GM20000 (cell line): ENCODE measurements at regions not wholly inside any gene's neighbourhood (a gene's known extent, or its start where the extent isn't known, plus 50 kb on each side); places are given as distances from the start of the nearest gene placed in this dataset.

Source experiments
- DNase-seq: peaks from one replicate; pipeline ENCODE4 v3.0.0; 2012; ENCODE audit warnings: low spot score
- TF ChIP-seq, protein P1 (sequence below): IDR thresholded peaks from 2 replicates; pipeline ENCODE4 v1.5.1; 2012; ENCODE audit warnings: mild to moderate bottlenecking, control low read depth; ENCODE audit errors: extremely low read depth, missing control alignments

DNA sequence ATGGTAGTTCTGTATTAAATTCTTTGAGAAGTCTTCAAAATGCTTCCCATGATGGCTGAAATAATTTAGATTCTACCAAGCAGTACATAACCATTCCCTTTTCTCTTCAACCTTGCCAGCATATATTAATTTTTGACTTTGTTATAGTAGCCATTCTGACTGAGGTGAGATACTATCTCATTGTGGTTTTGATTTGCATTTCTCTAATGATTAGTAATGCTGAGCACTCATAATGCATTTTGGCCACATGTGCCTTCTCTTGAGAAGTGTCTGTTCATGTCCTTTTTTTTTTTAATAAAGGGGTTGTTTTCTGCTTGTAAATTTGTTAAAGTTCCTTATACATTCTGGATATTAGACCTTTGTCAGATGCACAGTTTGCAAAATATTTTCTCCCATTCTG is 173.9 kb downstream of the CALCRL start:
- TF ChIP-seq, protein P1, sequence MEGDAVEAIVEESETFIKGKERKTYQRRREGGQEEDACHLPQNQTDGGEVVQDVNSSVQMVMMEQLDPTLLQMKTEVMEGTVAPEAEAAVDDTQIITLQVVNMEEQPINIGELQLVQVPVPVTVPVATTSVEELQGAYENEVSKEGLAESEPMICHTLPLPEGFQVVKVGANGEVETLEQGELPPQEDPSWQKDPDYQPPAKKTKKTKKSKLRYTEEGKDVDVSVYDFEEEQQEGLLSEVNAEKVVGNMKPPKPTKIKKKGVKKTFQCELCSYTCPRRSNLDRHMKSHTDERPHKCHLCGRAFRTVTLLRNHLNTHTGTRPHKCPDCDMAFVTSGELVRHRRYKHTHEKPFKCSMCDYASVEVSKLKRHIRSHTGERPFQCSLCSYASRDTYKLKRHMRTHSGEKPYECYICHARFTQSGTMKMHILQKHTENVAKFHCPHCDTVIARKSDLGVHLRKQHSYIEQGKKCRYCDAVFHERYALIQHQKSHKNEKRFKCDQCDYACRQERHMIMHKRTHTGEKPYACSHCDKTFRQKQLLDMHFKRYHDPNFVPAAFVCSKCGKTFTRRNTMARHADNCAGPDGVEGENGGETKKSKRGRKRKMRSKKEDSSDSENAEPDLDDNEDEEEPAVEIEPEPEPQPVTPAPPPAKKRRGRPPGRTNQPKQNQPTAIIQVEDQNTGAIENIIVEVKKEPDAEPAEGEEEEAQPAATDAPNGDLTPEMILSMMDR = no peak
- no peak for DNase-seq

DNA sequence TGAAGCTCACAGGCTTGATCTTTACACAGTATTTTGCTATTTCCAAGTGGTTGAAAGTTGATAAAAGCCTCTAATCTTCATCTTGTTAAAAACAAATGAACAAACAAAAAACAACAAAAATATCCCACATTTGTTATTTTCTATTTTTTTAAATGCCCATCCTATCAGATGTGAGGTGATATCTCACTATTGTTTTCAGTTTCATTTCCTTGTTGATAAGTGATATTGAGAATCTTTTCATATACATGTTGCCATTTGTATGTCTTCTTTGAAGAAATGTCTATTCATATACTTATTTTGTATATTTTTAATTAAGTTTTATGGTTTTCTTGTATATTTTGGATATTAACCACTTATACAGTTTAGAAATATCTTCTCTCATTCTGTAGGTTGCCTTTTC is 175.8 kb downstream of the CALCRL start:
- no peak for DNase-seq
- TF ChIP-seq, protein P1 = no peak

DNA sequence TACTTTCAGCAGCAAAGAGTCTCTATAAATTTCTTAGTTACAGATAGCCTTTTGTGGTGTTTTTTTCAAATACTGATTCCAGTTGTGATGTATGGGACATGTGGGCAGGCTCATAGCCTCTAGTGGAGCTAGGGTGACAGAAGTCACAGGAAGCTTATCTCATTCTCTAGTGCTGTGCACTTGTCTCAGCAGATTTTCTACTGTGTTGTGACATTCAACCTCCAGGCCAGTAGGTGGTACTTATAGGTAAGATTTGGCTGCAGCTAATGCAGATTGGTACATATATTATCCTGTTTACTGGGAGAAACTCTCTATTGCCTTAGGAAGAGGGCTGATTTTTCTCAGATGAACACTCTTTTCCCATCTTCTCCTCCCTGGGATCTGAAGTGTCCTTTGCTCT is 176.2 kb downstream of the CALCRL start:
- DNase-seq = no peak
- TF ChIP-seq, protein P1 = no peak

DNA sequence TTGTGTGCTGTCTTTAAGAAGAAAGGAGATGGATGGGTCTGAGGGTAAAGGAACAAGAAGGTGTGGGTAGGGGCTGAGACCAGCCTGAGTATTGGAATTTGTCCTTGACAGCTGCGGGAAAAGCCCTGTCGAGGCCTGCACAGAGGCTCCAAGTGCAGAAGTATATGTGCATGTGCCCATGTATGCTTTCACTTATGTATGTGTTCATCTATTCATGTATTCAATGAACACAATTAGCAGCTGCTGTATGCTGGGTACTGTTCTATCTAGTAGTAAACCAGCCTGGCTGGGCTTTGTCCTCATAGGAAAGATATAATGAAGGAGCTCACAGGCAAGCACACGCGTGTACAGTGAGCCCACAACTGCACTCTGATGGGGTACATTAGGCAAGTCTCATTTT is 181.4 kb downstream of the CALCRL start:
- TF ChIP-seq, protein P1 = no peak
- DNase-seq = no peak

DNA sequence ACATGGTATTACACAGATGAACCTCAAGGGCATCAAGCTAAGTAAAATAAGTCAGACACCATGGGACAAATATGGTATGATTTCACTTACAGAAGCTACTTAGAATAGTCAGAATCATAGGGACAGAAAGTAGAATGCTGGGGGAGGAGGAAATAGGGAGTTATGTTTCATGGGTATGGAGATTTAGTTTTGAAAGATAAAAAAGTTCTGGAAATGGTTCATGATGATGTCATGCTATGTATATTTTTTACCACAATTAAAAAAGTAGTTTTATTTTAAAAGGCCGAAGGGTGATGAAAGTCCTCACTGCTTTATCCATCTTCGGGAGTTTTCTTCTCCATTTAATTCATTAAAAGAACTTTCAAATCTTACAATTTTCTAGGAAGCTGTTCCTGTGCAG is 181.9 kb downstream of the CALCRL start:
- no peak for DNase-seq
- TF ChIP-seq, protein P1 = no peak

DNA sequence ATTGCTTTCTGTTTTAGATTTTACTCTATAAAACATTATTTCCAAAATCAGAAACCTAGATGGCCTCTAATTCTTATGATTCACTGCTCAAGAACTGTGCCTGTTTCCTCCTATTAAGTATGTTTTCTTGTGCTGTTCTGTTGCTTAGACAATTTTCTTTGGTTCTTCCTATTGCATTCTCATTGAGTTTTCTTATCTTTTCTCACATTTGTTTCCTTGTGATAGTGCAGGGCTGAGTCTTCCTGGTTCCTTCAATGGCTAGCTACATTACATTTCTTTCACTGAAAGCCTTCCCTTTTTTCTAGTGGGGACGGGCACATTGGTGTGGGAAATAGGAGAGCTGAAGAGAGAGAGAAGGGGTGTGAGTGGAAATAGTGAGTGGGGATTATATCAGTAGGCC is 183.4 kb downstream of the CALCRL start:
- TF ChIP-seq, protein P1 = no peak
- DNase-seq = no peak

DNA sequence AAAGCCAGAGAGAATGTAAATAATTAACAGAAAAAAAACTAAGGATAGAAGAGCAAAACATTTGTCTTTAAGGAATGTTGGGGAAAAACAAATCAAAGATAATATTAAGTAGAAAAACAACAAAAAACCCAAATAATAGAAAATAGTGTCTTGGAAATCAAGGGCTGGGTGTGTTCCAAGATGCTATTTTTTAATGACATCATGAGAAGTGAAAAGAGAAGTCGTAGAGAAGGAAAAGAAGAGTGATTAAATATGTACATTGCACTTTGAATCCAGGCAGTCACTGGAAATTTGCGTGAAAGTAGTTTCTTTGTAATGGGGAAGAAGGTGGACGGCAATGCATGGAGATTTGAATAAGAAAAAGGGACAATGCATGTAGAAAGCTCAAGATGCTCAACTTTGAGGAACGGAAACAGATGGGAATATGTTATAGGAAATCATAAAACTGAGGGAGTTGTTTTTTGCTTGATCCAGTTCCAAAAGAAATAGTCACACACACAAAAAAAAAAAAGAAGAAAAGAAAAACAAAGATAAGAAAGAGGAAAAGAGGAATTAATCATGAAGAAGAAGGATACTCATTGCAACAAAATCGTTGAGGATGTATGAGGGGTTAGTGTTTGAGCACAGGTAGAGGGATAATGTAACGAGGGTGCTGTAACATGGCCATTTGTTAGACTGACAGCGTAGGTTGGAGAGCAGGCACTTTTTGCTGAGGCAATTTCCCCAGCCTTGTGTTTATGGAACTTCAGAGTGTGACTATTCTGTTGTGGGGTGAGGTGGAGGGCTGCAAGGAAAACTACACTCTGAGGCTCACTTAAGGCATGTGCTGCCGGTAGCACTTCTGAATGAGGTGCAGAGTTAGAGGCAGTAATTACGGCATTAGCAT is 184.1 kb downstream of the CALCRL start:
- no peak for DNase-seq

More for the DNA sequence above, 184.1 kb downstream of the CALCRL start:
- TF ChIP-seq, protein P1 = no peak
